ENCODE measurements at regions not wholly inside any gene's neighbourhood (a gene's known extent, or its start where the extent isn't known, plus 50 kb on each side); places are given as distances from the start of the nearest gene placed in this dataset.

- TF ChIP-seq, protein P1, sequence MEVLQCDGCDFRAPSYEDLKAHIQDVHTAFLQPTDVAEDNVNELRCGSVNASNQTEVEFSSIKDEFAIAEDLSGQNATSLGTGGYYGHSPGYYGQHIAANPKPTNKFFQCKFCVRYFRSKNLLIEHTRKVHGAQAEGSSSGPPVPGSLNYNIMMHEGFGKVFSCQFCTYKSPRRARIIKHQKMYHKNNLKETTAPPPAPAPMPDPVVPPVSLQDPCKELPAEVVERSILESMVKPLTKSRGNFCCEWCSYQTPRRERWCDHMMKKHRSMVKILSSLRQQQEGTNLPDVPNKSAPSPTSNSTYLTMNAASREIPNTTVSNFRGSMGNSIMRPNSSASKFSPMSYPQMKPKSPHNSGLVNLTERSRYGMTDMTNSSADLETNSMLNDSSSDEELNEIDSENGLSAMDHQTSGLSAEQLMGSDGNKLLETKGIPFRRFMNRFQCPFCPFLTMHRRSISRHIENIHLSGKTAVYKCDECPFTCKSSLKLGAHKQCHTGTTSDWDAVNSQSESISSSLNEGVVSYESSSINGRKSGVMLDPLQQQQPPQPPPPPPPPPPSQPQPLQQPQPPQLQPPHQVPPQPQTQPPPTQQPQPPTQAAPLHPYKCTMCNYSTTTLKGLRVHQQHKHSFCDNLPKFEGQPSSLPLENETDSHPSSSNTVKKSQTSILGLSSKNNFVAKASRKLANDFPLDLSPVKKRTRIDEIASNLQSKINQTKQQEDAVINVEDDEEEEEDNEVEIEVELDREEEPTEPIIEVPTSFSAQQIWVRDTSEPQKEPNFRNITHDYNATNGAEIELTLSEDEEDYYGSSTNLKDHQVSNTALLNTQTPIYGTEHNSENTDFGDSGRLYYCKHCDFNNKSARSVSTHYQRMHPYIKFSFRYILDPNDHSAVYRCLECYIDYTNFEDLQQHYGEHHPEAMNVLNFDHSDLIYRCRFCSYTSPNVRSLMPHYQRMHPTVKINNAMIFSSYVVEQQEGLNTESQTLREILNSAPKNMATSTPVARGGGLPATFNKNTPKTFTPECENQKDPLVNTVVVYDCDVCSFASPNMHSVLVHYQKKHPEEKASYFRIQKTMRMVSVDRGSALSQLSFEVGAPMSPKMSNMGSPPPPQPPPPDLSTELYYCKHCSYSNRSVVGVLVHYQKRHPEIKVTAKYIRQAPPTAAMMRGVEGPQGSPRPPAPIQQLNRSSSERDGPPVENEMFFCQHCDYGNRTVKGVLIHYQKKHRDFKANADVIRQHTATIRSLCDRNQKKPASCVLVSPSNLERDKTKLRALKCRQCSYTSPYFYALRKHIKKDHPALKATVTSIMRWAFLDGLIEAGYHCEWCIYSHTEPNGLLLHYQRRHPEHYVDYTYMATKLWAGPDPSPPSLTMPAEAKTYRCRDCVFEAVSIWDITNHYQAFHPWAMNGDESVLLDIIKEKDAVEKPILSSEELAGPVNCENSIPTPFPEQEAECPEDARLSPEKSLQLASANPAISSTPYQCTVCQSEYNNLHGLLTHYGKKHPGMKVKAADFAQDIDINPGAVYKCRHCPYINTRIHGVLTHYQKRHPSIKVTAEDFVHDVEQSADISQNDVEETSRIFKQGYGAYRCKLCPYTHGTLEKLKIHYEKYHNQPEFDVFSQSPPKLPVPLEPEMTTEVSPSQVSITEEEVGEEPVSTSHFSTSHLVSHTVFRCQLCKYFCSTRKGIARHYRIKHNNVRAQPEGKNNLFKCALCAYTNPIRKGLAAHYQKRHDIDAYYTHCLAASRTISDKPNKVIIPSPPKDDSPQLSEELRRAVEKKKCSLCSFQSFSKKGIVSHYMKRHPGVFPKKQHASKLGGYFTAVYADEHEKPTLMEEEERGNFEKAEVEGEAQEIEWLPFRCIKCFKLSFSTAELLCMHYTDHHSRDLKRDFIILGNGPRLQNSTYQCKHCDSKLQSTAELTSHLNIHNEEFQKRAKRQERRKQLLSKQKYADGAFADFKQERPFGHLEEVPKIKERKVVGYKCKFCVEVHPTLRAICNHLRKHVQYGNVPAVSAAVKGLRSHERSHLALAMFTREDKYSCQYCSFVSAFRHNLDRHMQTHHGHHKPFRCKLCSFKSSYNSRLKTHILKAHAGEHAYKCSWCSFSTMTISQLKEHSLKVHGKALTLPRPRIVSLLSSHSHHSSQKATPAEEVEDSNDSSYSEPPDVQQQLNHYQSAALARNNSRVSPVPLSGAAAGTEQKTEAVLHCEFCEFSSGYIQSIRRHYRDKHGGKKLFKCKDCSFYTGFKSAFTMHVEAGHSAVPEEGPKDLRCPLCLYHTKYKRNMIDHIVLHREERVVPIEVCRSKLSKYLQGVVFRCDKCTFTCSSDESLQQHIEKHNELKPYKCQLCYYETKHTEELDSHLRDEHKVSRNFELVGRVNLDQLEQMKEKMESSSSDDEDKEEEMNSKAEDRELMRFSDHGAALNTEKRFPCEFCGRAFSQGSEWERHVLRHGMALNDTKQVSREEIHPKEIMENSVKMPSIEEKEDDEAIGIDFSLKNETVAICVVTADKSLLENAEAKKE (CRISPR knock-in tag; IDR thresholded peaks at IDR 0.05): no peak
- TF ChIP-seq CREB1 (CRISPR knock-in tag; IDR thresholded peaks at IDR 0.05; ENCODE audit: low read depth) (no peak), ZNF114 (CRISPR knock-in tag; IDR thresholded peaks at IDR 0.05) (no peak), STAT1 (IDR thresholded peaks at IDR 0.05; ENCODE audit: unreplicated experiment) (no peak), POLR2AphosphoS5 (IDR thresholded peaks at IDR 0.05; ENCODE audit: low read depth) (no peak), EZH2phosphoT487 (IDR thresholded peaks at IDR 0.05; ENCODE audit: unreplicated experiment) (no peak)
Measured at GRCh38 chr3:29004885-29005599, 275.8 kb upstream of the RBMS3 start (continued).

DNA sequence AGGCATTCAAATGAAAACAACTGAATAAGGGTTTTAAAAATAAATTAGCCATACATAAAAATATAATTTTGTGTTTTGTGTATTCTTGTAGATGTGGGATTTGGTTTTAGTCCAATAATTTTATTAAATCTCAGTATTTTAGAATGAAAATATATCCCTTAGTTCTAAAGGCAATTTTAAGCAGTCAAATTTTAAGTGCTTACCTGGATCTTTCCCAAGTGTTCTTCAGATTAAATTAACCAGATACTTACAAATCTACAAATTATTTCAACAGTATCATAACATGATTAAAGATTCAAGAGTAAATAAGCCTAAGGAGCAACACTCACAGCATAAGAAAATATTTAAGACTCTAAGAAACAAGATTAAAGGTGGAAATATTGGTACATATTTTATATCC, 275.0 kb upstream of the RBMS3 start:
- Histone ChIP-seq H3K9me2 (ENCODE audit: insufficient read depth) (no peaks in the 10 kb centered on the region), H3K4me1 (ENCODE audit: insufficient read depth) (no peaks in the 10 kb centered on the region), H3F3A (replicated peaks; ENCODE audit: low read depth) (no peaks in the 10 kb centered on the region), H3K27me3 (ENCODE audit: insufficient read depth) (no peaks in the 10 kb centered on the region), H2AFZ (no peak overlapping the region), H4K20me1 (replicated peaks; ENCODE audit: insufficient read depth) (no peaks in the 10 kb centered on the region), H3K79me2 (replicated peaks; ENCODE audit: insufficient read depth) (no peaks in the 10 kb centered on the region), H3K27ac (ENCODE audit: low read depth) (no peak overlapping the region), H3K4me2 (no peak overlapping the region), H3K4me3 (no peak overlapping the region), H3K36me3 (ENCODE audit: insufficient read depth) (no peaks in the 10 kb centered on the region)
- H3K4me1 Mint-ChIP-seq: no peaks in the 10 kb centered on the region
- no peak overlapping the region for H3K4me3 Mint-ChIP-seq
- H3K27ac Mint-ChIP-seq: no peak overlapping the region
- no peaks in the 10 kb centered on the region; the same call in 2 of the 3 replicates for H3K9me3 Mint-ChIP-seq
- DNase-seq (ENCODE audit: low spot score): no peak
- no peaks in the 10 kb centered on the region for H3K27me3 Mint-ChIP-seq (ENCODE audit: insufficient read depth, low read depth, poor library complexity)
- no peaks in the 10 kb centered on the region for H3K36me3 Mint-ChIP-seq (ENCODE audit: low read depth)
- no peak for ATAC-seq
- TF ChIP-seq ZNF331 (CRISPR knock-in tag; IDR thresholded peaks at IDR 0.05; ENCODE audit: low read depth): no peak
- TF ChIP-seq, protein P2, sequence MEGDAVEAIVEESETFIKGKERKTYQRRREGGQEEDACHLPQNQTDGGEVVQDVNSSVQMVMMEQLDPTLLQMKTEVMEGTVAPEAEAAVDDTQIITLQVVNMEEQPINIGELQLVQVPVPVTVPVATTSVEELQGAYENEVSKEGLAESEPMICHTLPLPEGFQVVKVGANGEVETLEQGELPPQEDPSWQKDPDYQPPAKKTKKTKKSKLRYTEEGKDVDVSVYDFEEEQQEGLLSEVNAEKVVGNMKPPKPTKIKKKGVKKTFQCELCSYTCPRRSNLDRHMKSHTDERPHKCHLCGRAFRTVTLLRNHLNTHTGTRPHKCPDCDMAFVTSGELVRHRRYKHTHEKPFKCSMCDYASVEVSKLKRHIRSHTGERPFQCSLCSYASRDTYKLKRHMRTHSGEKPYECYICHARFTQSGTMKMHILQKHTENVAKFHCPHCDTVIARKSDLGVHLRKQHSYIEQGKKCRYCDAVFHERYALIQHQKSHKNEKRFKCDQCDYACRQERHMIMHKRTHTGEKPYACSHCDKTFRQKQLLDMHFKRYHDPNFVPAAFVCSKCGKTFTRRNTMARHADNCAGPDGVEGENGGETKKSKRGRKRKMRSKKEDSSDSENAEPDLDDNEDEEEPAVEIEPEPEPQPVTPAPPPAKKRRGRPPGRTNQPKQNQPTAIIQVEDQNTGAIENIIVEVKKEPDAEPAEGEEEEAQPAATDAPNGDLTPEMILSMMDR (conservative IDR thresholded peaks at IDR 0.05; ENCODE audit: low read depth in 2 of 2): no peak
- TF ChIP-seq, protein P1 (CRISPR knock-in tag; IDR thresholded peaks at IDR 0.05): no peak
